NCI-H69 (cell line): ENCODE measurements at regions not wholly inside any gene's neighbourhood (a gene's known extent, or its start where the extent isn't known, plus 50 kb on each side); places are given as distances from the start of the nearest gene placed in this dataset.

Experiments used
- DNase-seq: peaks from one replicate; lab custom pipeline; 2025; lab: John Stamatoyannopoulos, UW

GRCh38 chr9:86655147-86655546, 292.2 kb downstream of the GAS1 start:
- no peak for DNase-seq

- no peak for DNase-seq
Observed at GRCh38 chr9:86653466-86653865, 293.8 kb downstream of the GAS1 start.

GRCh38 chr9:86652736-86653135, 294.6 kb downstream of the GAS1 start:
- DNase-seq: no peak

GRCh38 chr9:86649913-86650312, 295.7 kb upstream of the TUT7 start:
- DNase-seq: no peak

GRCh38 chr9:86648828-86649170, 294.6 kb upstream of the TUT7 start:
- DNase-seq: no peak

- DNase-seq: no peak
Observed at GRCh38 chr9:86648156-86648827, 294.1 kb upstream of the TUT7 start.

GRCh38 chr9:86645303-86645702, 291.1 kb upstream of the TUT7 start:
- DNase-seq: no peak

- DNase-seq: no peak
Observed at GRCh38 chr9:86644675-86645034, 290.4 kb upstream of the TUT7 start.

- DNase-seq: no peak
Observed at GRCh38 chr9:86643946-86644674, 289.9 kb upstream of the TUT7 start.

- DNase-seq: no peak
Observed at GRCh38 chr9:86642721-86643120, 288.5 kb upstream of the TUT7 start.

- DNase-seq: no peak
Observed at GRCh38 chr9:86641970-86642369, 287.8 kb upstream of the TUT7 start.

- DNase-seq: peak; percentile 46
Observed at GRCh38 chr9:86639899-86640379, 285.7 kb upstream of the TUT7 start.

GRCh38 chr9:86639287-86639686, 285.1 kb upstream of the TUT7 start:
- no peak for DNase-seq

- DNase-seq: no peak
Observed at GRCh38 chr9:86638109-86638508, 283.9 kb upstream of the TUT7 start.

GRCh38 chr9:86637515-86637914, 283.3 kb upstream of the TUT7 start:
- DNase-seq: peak; percentile 4

- no peak for DNase-seq
Observed at GRCh38 chr9:86636519-86636918, 282.3 kb upstream of the TUT7 start.

- no peak for DNase-seq
Observed at GRCh38 chr9:86636038-86636437, 281.8 kb upstream of the TUT7 start.

GRCh38 chr9:86634501-86634900, 280.3 kb upstream of the TUT7 start:
- no peak for DNase-seq

- no peak for DNase-seq
Observed at GRCh38 chr9:86633945-86634344, 279.7 kb upstream of the TUT7 start.

GRCh38 chr9:86632537-86632936, 278.3 kb upstream of the TUT7 start:
- DNase-seq: no peak

GRCh38 chr9:86629530-86629929, 275.3 kb upstream of the TUT7 start:
- no peak for DNase-seq

GRCh38 chr9:86626802-86627201, 272.6 kb upstream of the TUT7 start:
- DNase-seq: no peak

- no peak for DNase-seq
Observed at GRCh38 chr9:86624630-86625029, 270.4 kb upstream of the TUT7 start.
